Endodermal cell (in vitro differentiated cells): ENCODE measurements at regions not wholly inside any gene's neighbourhood (a gene's known extent, or its start where the extent isn't known, plus 50 kb on each side); places are given as distances from the start of the nearest gene placed in this dataset.
A peak's percentile ranks its signal among the peaks of the same experiment; 100 is the strongest.

Source experiments
- DNase-seq: peaks from one replicate; pipeline ENCODE4 v3.0.0-alpha.2; 2017
- H3K27ac ChIP-seq: 2 replicates; pipeline ENCODE4 v1.5.1; 2013; ENCODE audit warnings: mild to moderate bottlenecking, low read depth, low read length, moderate library complexity
- H3K27me3 ChIP-seq: 2 replicates; pipeline ENCODE4 v1.6.1; 2013; ENCODE audit warnings: mild to moderate bottlenecking, low read length, moderate library complexity; ENCODE audit not compliant: insufficient read depth, control insufficient read depth, poor library complexity, severe bottlenecking
- H3K36me3 ChIP-seq: 2 replicates; pipeline ENCODE4 v1.7.0; 2013; ENCODE audit warnings: mild to moderate bottlenecking, low read length, moderate library complexity; ENCODE audit not compliant: control insufficient read depth, insufficient read depth
- H3K4me1 ChIP-seq: one replicate; pipeline ENCODE4 v1.7.0; 2013; ENCODE audit warnings: low read length; ENCODE audit not compliant: control insufficient read depth, insufficient read depth
- H3K4me3 ChIP-seq: 2 replicates; pipeline ENCODE4 v1.5.1; 2013; ENCODE audit warnings: mild to moderate bottlenecking, low read length, moderate library complexity
- H3K9ac ChIP-seq: 2 replicates; pipeline ENCODE4 v1.6.1; 2013; ENCODE audit warnings: mild to moderate bottlenecking, low read length, moderate library complexity; ENCODE audit not compliant: poor library complexity, severe bottlenecking; ENCODE audit errors: extremely low read depth
- H3K9me3 ChIP-seq: 2 replicates; pipeline ENCODE4 v1.6.1; 2013; ENCODE audit warnings: mild to moderate bottlenecking, low read length, moderate library complexity; ENCODE audit not compliant: control insufficient read depth
- H3K27ac Mint-ChIP-seq: 2 replicates; pipeline ENCODE4 v1.8.0; 2020; ENCODE audit warnings: mixed read lengths
- H3K27me3 Mint-ChIP-seq: 2 replicates; pipeline ENCODE4 v1.8.0; 2021; ENCODE audit warnings: mild to moderate bottlenecking, mixed read lengths; ENCODE audit not compliant: insufficient read depth
- H3K36me3 Mint-ChIP-seq: 2 replicates; pipeline ENCODE4 v1.8.0; 2020; ENCODE audit warnings: low read depth, mixed read lengths
- H3K4me1 Mint-ChIP-seq: 2 replicates; pipeline ENCODE4 v1.8.0; 2020; ENCODE audit warnings: mixed read lengths
- H3K4me3 Mint-ChIP-seq: 2 replicates; pipeline ENCODE4 v1.8.0; 2020; ENCODE audit warnings: mild to moderate bottlenecking, moderate library complexity, mixed read lengths
- H3K9me3 Mint-ChIP-seq: 2 replicates; pipeline ENCODE4 v1.8.0; 2020; ENCODE audit warnings: mild to moderate bottlenecking, mixed read lengths
- WGBS, 2 experiments: methylation state at CpG; one replicate each; pipeline versions ENCODE4 v1.1.5 to v1.1.7; 2013; ENCODE audit warnings: missing lambda C conversion rate in 2 of 2, mixed read lengths in 1 of 2; ENCODE audit not compliant: insufficient coverage in 1 of 2, insufficient read length in 1 of 2; 5-methylcytosine and 5-hydroxymethylcytosine counted together
- TF ChIP-seq, protein P1 (sequence below): fragments of 200-600 bp; sonication (generic); conservative IDR thresholded peaks from 2 replicates; pipeline ENCODE4 v1.5.0; 2021; ENCODE audit warnings: antibody characterized with exemption, mild to moderate bottlenecking

DNA sequence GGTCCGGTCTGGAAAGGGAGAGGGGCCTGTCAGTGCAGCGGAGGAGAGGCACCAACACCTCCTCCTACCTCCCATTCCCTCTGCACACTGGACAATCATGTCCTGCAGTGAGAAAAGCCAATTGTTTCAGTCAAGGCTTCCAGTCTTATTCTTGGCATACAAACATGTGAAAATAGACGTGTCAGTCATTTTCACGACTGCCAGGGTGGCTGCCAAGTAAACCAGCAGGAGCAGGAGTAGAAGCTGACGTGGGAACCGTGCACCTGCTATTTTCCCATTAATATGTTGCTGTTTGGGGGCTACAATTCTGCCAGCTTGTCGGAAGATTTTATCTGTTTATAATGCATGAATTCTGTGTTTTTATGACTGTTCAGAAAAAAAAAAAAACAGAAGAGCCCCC is 202.3 kb downstream of the SPP2 start:
- no peaks in the 10 kb centered on the region for H3K36me3 ChIP-seq
- H3K9me3 ChIP-seq: no peaks in the 10 kb centered on the region
- H3K4me3 ChIP-seq: no peak overlapping the region
- peaks cover 12% of the 10 kb centered on the region for H3K9me3 Mint-ChIP-seq
- WGBS, 2 experiments: 80 to 87% methylated on average over 4 to 7 of the region's 7 CpGs
- H3K4me1 ChIP-seq: peaks cover 3% of the 10 kb centered on the region
- H3K27me3 ChIP-seq: no peaks in the 10 kb centered on the region
- no peak overlapping the region for H3K27ac Mint-ChIP-seq
- TF ChIP-seq, protein P1, sequence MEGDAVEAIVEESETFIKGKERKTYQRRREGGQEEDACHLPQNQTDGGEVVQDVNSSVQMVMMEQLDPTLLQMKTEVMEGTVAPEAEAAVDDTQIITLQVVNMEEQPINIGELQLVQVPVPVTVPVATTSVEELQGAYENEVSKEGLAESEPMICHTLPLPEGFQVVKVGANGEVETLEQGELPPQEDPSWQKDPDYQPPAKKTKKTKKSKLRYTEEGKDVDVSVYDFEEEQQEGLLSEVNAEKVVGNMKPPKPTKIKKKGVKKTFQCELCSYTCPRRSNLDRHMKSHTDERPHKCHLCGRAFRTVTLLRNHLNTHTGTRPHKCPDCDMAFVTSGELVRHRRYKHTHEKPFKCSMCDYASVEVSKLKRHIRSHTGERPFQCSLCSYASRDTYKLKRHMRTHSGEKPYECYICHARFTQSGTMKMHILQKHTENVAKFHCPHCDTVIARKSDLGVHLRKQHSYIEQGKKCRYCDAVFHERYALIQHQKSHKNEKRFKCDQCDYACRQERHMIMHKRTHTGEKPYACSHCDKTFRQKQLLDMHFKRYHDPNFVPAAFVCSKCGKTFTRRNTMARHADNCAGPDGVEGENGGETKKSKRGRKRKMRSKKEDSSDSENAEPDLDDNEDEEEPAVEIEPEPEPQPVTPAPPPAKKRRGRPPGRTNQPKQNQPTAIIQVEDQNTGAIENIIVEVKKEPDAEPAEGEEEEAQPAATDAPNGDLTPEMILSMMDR: no peak
- no peak overlapping the region for H3K9ac ChIP-seq
- peaks cover 3% of the 10 kb centered on the region for H3K27me3 Mint-ChIP-seq
- H3K27ac ChIP-seq: peak overlapping the region; percentile 48
- DNase-seq: no peak
- H3K36me3 Mint-ChIP-seq: no peaks in the 10 kb centered on the region
- peaks cover 19% of the 10 kb centered on the region for H3K4me1 Mint-ChIP-seq
- no peak overlapping the region for H3K4me3 Mint-ChIP-seq

DNA sequence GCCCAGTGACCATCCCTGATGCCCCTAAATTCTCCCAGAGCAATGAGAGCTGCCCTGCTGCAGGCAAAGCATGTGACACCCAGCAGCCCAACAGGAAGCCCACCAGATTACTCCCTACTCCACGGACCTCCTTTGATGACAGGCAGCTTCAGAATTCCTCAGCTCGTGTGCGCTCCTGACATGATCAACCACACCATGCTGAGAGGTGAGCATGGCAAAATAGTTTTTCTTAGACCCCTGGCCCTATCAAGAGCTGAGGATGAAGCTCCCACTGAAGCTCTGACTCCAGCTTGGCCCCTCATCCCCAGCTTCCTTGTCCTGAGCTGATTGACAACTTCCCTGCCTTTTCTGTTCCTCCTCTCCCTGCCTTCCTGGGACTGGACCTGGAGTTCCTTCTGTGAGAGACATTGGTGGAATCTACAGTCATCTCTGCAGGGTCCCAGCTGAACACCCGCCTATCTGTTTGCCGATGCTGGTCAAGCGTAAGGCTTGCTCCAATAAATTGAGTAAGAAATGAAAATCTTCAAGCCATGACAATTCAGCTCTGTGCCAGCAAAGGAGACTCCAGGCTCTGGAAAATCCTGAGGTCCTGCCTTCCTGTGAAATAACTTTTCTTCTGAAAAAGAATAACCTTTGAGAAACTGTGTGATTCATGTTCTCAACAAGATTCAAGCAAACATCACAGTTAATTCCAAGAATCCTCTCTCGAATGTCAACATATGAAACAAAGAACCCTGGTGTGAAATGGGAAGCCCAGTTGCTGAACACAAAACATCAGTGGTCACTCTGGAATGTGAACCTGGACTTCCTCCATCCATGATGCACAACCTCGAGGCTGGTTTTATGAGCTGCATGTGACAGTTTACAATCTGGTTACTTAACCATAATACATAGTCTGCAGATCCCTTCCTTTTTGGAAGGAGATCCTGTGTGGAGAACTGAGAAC is 201.1 kb downstream of the SPP2 start:
- H3K4me3 Mint-ChIP-seq: no peak overlapping the region
- DNase-seq: no peak
- H3K9me3 Mint-ChIP-seq: peaks cover 19% of the 10 kb centered on the region
- Histone ChIP-seq H3K9ac (no peak overlapping the region), H3K36me3 (no peaks in the 10 kb centered on the region), H3K27ac (no peak overlapping the region), H3K4me1 (peaks cover 3% of the 10 kb centered on the region), H3K4me3 (no peak overlapping the region), H3K27me3 (no peaks in the 10 kb centered on the region), H3K9me3 (peaks cover 5% of the 10 kb centered on the region)
- WGBS, 2 experiments: 85 to 87% methylated on average over 8 of the region's 8 CpGs
- H3K4me1 Mint-ChIP-seq: peaks cover 16% of the 10 kb centered on the region
- no peaks in the 10 kb centered on the region for H3K36me3 Mint-ChIP-seq
- TF ChIP-seq, protein P1: no peak
- no peak overlapping the region for H3K27ac Mint-ChIP-seq
- peaks cover 3% of the 10 kb centered on the region for H3K27me3 Mint-ChIP-seq

DNA sequence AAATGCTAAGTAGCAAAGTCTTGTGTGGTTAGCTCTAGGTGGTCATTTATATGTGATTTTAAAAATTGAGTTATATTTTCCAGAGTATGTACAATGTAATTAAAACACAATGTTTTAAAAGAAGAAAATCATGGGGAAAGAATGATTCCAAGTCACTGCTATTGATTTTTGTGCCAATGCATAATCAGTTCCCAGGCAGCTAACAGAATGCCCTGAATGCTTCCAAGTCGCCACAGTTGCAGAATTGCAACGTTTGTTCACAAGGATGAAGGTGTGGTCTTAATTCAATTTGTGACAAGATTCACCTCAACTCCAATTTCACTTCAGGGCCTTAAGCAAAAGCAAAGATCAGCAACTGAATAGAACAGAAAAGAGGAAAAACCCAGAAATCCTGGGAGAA is 200.4 kb downstream of the SPP2 start:
- no peak overlapping the region for H3K4me3 Mint-ChIP-seq
- no peak overlapping the region for H3K27ac ChIP-seq
- H3K9ac ChIP-seq: no peak overlapping the region
- H3K27ac Mint-ChIP-seq: no peak overlapping the region
- H3K4me1 Mint-ChIP-seq: peaks cover 10% of the 10 kb centered on the region
- H3K9me3 Mint-ChIP-seq: peaks cover 21% of the 10 kb centered on the region
- H3K27me3 Mint-ChIP-seq: peaks cover 3% of the 10 kb centered on the region
- H3K9me3 ChIP-seq: peaks cover 5% of the 10 kb centered on the region
- H3K4me3 ChIP-seq: no peak overlapping the region
- no peaks in the 10 kb centered on the region for H3K36me3 Mint-ChIP-seq
- no peaks in the 10 kb centered on the region for H3K27me3 ChIP-seq
- TF ChIP-seq, protein P1: no peak
- WGBS, 2 experiments: 80% methylated on average over 2 of the region's 2 CpGs; no CpG with 5 or more reads in 1 of the 2 experiments
- no peaks in the 10 kb centered on the region for H3K36me3 ChIP-seq
- H3K4me1 ChIP-seq: peaks cover 3% of the 10 kb centered on the region
- no peak for DNase-seq
